HEK293T (cell line): ENCODE measurements at regions not wholly inside any gene's neighbourhood (a gene's known extent, or its start where the extent isn't known, plus 50 kb on each side); places are given as distances from the start of the nearest gene placed in this dataset.

Source experiments
- BHLHE40 ChIP-seq: fragments of 450-650 bp; IDR thresholded peaks from 2 replicates; pipeline ENCODE4 v1.6.1; 2016; ENCODE audit warnings: mild to moderate bottlenecking, moderate library complexity, borderline replicate concordance
- CTBP1 ChIP-seq: fragments of 450-650 bp; IDR thresholded peaks from 2 replicates; pipeline ENCODE4 v1.6.1; 2016; ENCODE audit warnings: borderline replicate concordance
- ELF4 ChIP-seq: fragments of 450-650 bp; IDR thresholded peaks from 2 replicates; pipeline ENCODE4 v1.6.1; 2017; ENCODE audit warnings: antibody characterized with exemption
- FOXA1 ChIP-seq: fragments of 450-650 bp; IDR thresholded peaks from 2 replicates; pipeline ENCODE4 v1.6.1; 2016; ENCODE audit warnings: mild to moderate bottlenecking
- FOXK2 ChIP-seq: fragments of 450-650 bp; IDR thresholded peaks from 2 replicates; pipeline ENCODE4 v1.6.1; 2016; ENCODE audit warnings: mild to moderate bottlenecking
- FOXM1 ChIP-seq: fragments of 450-650 bp; IDR thresholded peaks from 2 replicates; pipeline ENCODE4 v1.6.1; 2017; ENCODE audit warnings: mild to moderate bottlenecking, borderline replicate concordance
- HDGF ChIP-seq: fragments of 450-650 bp; IDR thresholded peaks from 2 replicates; pipeline ENCODE4 v1.6.1; 2017; ENCODE audit warnings: antibody characterized with exemption, borderline replicate concordance
- LEF1 ChIP-seq: fragments of 450-650 bp; IDR thresholded peaks from 2 replicates; pipeline ENCODE4 v1.6.1; 2017; ENCODE audit warnings: mild to moderate bottlenecking, borderline replicate concordance
- SP1 ChIP-seq: fragments of 450-650 bp; IDR thresholded peaks from 2 replicates; pipeline ENCODE4 v1.6.1; 2017
- SUZ12 ChIP-seq: fragments of 450-650 bp; IDR thresholded peaks from 2 replicates; pipeline ENCODE4 v1.6.1; 2016; ENCODE audit warnings: mild to moderate bottlenecking
- TARDBP ChIP-seq: fragments of 450-650 bp; IDR thresholded peaks from 2 replicates; pipeline ENCODE4 v1.6.1; 2016

DNA sequence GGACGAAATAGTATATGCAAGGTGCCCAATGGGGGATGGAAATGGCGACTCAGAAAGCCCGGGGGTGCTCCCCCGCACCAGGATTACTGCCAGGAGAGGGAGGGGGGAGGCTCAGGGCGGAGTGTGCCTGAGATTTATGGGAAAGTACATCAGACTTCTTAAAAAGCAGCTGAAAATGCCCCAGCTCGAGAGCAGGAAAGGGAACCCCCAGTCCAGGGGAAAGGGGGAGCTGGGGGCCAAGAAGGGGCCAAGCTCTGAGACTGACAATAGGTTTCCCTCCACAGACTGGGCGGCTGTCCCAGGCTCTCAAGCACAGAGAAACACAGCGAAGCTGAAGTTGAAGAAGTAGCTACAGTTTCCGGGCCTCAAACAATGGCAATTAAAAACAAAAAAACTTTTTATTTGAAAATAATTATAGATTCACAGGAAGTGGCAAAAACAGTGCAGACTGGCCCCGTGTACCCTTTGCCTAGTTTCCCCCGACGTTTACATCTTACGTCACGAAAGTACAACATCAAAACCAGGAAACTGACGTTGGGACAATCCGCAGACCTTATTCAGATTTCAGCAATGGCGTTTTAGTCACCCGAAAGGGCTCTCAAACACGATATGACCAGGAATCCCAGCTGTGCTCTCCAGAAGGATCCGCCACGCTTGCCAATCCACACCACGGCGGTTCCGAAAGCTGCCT is 83.9 kb upstream of the FGFR2 start:
- TF ChIP-seq FOXA1, result no peak
- TF ChIP-seq ELF4, result no peak
- TF ChIP-seq FOXM1, result no peak
- no peak for TF ChIP-seq TARDBP
- TF ChIP-seq SP1, result no peak
- no peak for TF ChIP-seq CTBP1
- no peak for TF ChIP-seq HDGF
- TF ChIP-seq BHLHE40, result no peak
- no peak for TF ChIP-seq FOXK2
- TF ChIP-seq LEF1, result no peak
- no peak for TF ChIP-seq SUZ12
